GM10248 (cell line): ENCODE measurements at regions not wholly inside any gene's neighbourhood (a gene's known extent, or its start where the extent isn't known, plus 50 kb on each side); places are given as distances from the start of the nearest gene placed in this dataset.
"Not testable (repeated sequence)": the region's sequence is repeated elsewhere in the genome, so short reads cannot be mapped to it uniquely, and the experiment has no call there.

Experiments used
- CTCF ChIA-PET: fragments of 300-600 bp; sonication (Branson Sonifier 250); formaldehyde crosslinking; extraction: SDS; loops from one replicate; lab custom pipeline; 2021; ENCODE audit warnings: antibody characterized with exemption; lab: Yijun Ruan, JAX
- POLR2A ChIA-PET: fragments of 350-650 bp; sonication (Branson Sonifier 250); formaldehyde crosslinking; extraction: SDS; loops from one replicate; lab custom pipeline; 2020; ENCODE audit warnings: antibody characterized with exemption; lab: Yijun Ruan, JAX
- DNase-seq: peaks from one replicate; pipeline ENCODE4 v3.0.0; 2012; ENCODE audit errors: extremely low spot score
- CTCF ChIP-seq: IDR thresholded peaks from 2 replicates; pipeline ENCODE4 v1.5.1; 2012; ENCODE audit warnings: mild to moderate bottlenecking, low read depth; ENCODE audit errors: extremely low read depth, missing control alignments, control extremely low read depth

DNA sequence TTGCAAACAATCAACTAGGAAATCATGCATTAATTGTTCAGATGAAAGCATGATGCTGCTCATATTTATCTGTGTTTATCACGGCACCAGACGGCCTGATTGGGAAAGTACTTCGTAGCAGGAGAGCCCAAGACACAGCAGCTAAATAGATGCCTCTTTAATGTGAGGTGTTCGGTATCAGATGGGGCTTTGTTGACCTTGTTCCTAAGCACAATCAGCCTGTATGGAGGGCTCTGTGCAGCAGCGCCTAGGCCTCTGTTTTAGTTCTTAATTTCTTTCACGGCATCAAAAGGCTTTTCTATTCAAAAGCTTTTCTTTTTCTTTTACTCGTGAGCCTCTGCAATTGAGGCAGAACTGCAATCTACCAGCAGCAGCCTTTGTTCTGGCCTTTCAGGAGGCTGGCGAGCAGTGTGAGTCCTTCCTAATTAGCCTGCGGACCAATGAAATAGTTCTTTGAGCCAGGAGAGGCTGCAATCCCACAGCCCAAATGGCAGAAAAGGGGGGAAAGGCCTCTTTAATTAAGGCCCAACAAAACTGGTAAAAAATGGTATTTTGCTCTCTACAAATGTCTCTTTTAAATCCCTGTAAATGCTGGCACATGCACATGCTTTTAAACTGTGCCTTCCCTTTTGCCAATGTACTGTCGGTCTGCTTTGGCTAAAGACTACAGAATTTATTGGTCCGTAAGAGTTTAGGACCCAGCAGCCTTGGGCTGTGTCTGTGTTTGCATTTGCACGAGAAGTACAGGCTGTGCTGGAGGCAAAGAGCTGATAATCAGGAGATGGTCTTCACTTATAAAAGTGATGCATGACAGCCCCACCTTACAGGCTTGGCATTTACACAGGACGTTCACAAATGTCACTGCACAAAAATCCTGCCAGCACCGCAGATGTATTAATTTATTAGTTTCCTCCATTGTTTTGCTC, 159.6 kb downstream of the RND3 start:
- no peak for DNase-seq
- CTCF ChIA-PET = interaction anchor here (1.2 kb wide), 1 partner anchor 8 kb away, joined by 3 read pairs; no protein-coding TSS in a partner anchor
- POLR2A ChIA-PET = no interaction called here
- TF ChIP-seq CTCF = no peak

DNA sequence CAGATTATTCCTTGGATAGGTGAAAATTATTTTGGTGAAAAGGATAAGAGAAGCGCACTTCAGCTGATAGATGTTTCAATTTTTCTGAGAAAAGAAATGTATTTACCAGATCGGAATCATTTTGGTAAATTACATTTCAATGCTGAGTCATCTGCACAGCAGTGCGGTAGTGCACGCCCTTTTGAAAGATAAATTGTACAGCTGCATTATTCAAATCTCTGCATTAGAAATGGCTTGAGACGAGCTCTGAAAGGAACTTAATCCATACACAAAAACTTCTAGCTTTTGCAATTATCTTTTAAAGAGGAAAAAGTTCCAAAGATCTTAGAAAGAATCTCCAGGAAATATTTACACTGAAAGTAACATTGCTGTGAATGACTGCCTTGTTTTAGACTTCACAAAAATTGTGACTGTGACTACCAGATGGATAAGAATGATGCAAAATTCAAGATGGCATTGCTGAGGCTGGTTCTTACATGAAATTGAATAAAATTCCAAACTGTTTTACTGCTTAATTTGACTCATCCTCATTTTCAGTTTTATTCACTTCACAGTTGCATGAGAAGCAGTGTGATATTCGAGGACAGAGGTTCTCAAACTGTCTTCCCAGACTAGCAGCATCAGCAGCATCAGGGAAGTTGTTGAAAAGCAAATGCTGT, 161.7 kb downstream of the RND3 start:
- ChIA-PET POLR2A (no interaction called here), CTCF (interaction anchor here (0.8 to 1.5 kb wide), 2 partner anchors 15 to 45 kb away, joined by 3 read pairs; no protein-coding TSS in a partner anchor)
- DNase-seq = no peak
- TF ChIP-seq CTCF = no peak

DNA sequence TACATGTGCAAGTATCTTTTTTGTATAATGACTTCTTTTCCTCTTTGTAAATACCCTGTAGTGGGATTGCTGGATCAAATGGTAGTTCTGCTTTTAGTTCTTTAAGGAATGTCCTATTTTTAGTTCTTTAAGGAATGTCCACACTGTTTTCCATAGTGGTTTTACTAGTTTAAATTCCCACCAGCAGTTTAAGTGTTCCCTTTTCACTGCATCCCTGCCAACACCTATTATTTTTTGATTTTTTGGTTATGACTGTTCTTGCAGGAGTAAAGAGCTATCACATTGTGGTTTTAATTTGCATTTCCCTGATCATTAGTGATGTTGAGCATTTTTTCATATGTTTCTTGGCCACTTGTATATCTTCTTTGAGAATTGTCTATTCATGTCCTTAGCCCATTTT, 164.4 kb downstream of the RND3 start:
- POLR2A ChIA-PET, DNase-seq: not testable (repeated sequence)
- CTCF ChIA-PET = interaction anchor here (1.4 kb wide), 1 partner anchor 9 kb away, joined by 3 read pairs; no protein-coding TSS in a partner anchor

- ChIA-PET CTCF (interaction anchor here (1.7 kb wide), 1 partner anchor 12 kb away, joined by 4 read pairs; no protein-coding TSS in a partner anchor), POLR2A (no interaction called here)
- no peak for DNase-seq
- TF ChIP-seq CTCF = no peak
Observed at GRCh38 chr2:150320608-150321007, 166.9 kb downstream of the RND3 start.

DNA sequence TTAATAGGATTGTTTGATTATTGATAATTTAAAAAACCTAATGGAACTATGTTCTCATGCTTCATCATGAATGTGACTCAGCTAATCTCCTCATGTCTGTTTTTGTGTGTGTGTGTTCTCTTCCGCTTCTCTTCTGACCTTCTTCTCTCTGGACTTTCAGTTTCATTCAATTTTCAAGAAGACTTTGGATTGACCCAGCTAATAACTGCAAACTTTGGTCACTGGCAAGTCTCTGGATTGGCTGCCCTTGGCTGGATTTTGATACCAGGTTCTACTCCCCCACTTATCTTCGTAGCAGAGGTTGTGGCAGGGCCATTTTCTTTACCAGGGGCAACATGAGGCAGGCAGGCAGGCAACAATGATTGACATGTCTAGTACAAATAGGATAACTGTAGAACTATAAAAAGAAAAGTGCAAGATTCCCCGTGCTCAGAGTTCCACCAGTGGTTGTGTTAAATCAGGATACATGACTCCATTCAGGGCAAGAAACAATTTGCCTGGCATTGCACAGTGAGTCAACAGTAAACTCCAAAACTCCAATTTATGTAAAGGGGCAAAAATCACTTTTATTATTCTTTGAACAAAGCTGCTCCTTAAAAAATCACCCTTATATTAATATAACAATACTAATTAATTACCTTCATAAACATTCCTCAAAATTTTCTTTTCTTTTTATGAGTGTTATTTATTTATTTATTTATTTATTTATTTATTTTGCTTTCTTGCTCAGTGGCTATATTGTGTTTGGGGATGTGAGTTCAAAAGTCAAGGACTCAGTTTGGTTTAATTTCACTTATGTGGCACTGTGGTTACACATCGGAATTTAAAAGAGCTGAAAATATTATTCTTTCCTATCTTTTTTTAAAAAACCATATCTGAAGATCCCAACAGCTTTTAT, 167.6 kb downstream of the RND3 start:
- ChIA-PET POLR2A (no interaction called here), CTCF (interaction anchor here (1.0 kb wide), 1 partner anchor 17 kb away, joined by 3 read pairs; no protein-coding TSS in a partner anchor)
- TF ChIP-seq CTCF = no peak
- no peak for DNase-seq

GRCh38 chr2:150319085-150319484, 168.4 kb downstream of the RND3 start:
- DNase-seq = no peak
- CTCF ChIA-PET = interaction anchor here (1.0 kb wide), 1 partner anchor 18 kb away, joined by 3 read pairs; no protein-coding TSS in a partner anchor
- TF ChIP-seq CTCF = no peak
- POLR2A ChIA-PET = no interaction called here
